ENCODE measurements at regions not wholly inside any gene's neighbourhood (a gene's known extent, or its start where the extent isn't known, plus 50 kb on each side); places are given as distances from the start of the nearest gene placed in this dataset.

DNA sequence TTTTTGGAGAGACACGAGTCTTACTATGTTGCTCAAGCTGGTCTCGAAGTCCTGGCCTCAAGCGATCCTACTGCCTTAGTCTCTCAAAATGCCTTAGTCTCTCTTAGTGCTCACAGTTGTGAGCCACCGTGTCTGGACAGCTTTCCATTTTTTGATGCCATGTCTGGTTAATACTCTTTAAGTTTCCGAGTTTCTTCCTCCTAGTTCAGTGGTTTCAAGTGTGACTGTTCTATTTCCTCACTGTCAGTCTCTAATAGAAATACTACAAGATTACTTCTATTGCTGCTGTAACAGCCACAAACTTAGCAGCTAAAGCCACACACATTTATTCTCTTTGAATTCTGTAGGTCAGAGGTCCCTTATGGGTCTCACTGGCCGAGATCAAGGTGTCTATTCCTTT, 125.1 kb upstream of the MGAT5 start:
- no peak for TF ChIP-seq POLR2A (IDR thresholded peaks at IDR 0.05)
- no peaks in the 10 kb centered on the region for H3K36me3 ChIP-seq
- peaks cover 0 to 29% (median 13%) of the 10 kb centered on the region in 4 donors for H3K4me1 ChIP-seq
- no peaks in the 10 kb centered on the region for H3K9me3 ChIP-seq
- H3K4me3 ChIP-seq = no peak overlapping the region
- no peaks in the 10 kb centered on the region for H3K27me3 ChIP-seq
- intact Hi-C loops (cut with DNase I) = loop anchor here in 1 of 2 donors (10.0 kb wide), 1 partner anchor 76 kb away; no protein-coding TSS in a partner anchor
- no peak for ATAC-seq
- no peak overlapping the region for H3K27ac ChIP-seq
- no peak for DNase-seq
- WGBS (ENCODE audit: insufficient coverage, low coverage, low lambda C conversion rate, missing lambda C conversion rate) = 79% methylated on average over 5 of the region's 6 CpGs

DNA sequence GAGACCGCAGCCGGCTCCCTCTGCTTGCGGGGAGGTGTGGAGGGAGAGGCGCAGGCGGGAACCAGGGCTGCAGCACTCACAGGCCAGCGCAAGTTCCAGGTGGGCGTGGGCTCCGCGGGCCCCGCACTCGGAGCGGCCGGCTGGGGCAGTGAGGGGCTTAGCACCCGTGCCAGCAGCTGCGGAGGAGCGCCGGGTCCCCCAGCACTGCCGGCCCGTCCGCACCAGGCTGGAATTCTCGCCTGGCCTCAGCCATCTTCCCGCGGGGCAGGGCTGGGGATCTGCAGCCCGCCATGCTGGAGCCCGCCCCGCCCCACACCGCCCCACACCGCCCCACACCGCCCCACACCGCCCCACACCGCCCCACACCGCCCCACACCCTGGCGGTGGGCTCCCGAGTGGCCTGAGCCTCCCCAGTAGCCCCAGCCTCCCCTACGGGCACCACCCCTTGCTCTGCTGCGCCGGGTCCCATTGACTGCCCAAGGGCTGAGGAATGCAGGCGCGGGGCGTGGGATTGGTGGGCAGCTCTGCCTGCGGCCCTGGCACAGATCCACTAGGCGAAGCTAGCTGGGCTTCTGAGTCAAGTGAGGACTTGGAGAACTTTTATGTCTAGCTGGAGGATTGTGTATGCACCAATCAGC, 123.9 kb upstream of the MGAT5 start:
- Histone ChIP-seq H3K36me3 (no peaks in the 10 kb centered on the region), H3K4me3 (no peak overlapping the region), H3K9me3 (no peaks in the 10 kb centered on the region), H3K27ac (no peak overlapping the region), H3K27me3 (no peaks in the 10 kb centered on the region), H3K4me1 (peaks cover 0 to 30% (median 9%) of the 10 kb centered on the region in 4 donors)
- intact Hi-C loops (cut with DNase I) = loop anchor here in 1 of 2 donors (10.0 kb wide), 1 partner anchor 75 kb away; no protein-coding TSS in a partner anchor
- DNase-seq (no peak), ATAC-seq (no peak)
- TF ChIP-seq, protein P1, sequence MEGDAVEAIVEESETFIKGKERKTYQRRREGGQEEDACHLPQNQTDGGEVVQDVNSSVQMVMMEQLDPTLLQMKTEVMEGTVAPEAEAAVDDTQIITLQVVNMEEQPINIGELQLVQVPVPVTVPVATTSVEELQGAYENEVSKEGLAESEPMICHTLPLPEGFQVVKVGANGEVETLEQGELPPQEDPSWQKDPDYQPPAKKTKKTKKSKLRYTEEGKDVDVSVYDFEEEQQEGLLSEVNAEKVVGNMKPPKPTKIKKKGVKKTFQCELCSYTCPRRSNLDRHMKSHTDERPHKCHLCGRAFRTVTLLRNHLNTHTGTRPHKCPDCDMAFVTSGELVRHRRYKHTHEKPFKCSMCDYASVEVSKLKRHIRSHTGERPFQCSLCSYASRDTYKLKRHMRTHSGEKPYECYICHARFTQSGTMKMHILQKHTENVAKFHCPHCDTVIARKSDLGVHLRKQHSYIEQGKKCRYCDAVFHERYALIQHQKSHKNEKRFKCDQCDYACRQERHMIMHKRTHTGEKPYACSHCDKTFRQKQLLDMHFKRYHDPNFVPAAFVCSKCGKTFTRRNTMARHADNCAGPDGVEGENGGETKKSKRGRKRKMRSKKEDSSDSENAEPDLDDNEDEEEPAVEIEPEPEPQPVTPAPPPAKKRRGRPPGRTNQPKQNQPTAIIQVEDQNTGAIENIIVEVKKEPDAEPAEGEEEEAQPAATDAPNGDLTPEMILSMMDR (IDR thresholded peaks at IDR 0.05) = no peak
- no peak for TF ChIP-seq POLR2A (IDR thresholded peaks at IDR 0.05)
- no CpG with 5 or more reads among the region's 42 CpGs for WGBS (ENCODE audit: insufficient coverage, low coverage, low lambda C conversion rate, missing lambda C conversion rate)

DNA sequence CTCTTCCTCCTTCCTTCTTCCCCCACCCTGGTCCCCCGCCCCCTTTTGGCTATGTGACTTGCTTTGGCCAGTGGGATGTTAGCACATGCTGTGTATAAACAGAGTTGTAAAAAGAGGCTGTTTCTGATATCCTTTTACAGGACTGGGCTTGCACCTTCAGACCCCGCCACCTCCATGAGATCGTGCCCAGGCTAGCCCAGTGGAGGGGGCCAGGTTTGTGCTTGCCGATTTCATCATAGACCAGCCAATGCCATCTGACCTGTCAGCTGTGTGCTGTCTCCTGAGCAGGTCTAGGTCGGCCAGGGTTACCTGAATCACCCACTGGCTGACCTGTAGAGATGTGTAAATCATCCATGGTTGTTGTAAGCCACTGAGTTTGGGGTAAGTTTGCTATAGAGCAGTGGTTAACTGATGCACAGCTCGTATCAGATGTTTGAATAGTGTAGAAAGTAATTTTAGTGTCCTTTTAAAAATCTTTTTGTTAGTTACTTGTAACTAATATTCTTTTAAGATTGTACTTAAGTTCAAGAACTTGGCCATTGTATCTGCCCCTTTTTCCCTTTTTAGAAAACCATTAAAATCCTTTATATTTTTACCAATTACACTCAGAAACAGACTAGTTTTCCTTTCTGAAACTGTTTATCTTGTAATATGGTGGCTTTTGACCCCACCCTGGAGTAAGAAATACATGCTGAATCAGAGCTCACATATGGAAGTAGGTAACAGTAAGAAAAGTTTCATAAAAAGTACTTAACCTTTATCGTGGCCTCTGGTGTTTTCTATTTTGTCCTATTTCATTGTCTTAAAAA, 122.0 kb upstream of the MGAT5 start:
- H3K4me3 ChIP-seq = no peak overlapping the region
- no peaks in the 10 kb centered on the region for H3K27me3 ChIP-seq
- peaks cover 0 to 47% (median 9%) of the 10 kb centered on the region in 4 donors for H3K4me1 ChIP-seq
- WGBS (ENCODE audit: insufficient coverage, low coverage, low lambda C conversion rate, missing lambda C conversion rate) = 53% methylated on average over 6 of the region's 7 CpGs
- H3K36me3 ChIP-seq = no peaks in the 10 kb centered on the region
- no peak for DNase-seq
- TF ChIP-seq, protein P1 (IDR thresholded peaks at IDR 0.05) = no peak
- TF ChIP-seq POLR2A (IDR thresholded peaks at IDR 0.05) = no peak
- intact Hi-C loops (cut with DNase I) = no loop called here
- no peaks in the 10 kb centered on the region for H3K9me3 ChIP-seq
- peak; percentile 58 to 67 (median 62) for ATAC-seq
- H3K27ac ChIP-seq = peak overlapping the region in 1 of 3 donors; percentile 2

DNA sequence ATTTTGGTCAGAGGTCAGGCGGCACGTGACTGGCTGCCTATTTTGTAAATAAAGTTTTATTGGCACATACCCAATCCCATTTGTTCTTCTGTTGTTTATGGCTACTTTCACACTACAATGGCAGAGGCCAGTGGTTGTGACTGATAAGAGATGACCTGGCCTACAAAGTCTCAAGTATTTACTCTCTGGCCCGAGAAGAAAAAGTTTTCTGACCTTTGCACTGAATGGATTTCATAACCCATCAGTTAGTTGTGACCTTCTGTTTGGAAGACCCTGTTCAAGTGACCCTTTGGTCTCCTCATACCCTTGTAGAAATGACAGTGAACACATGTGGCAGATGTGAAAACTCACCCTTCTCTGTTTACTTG, 121.4 kb upstream of the MGAT5 start:
- Histone ChIP-seq H3K4me1 (peaks cover 0 to 50% (median 9%) of the 10 kb centered on the region in 4 donors), H3K27me3 (no peaks in the 10 kb centered on the region), H3K36me3 (no peaks in the 10 kb centered on the region), H3K27ac (peak overlapping the region in 2 of 3 donors; percentile 2 to 13), H3K9me3 (no peaks in the 10 kb centered on the region), H3K4me3 (no peak overlapping the region)
- ATAC-seq (peak; percentile 29 to 78 (median 64)), DNase-seq (no peak)
- no peak for TF ChIP-seq POLR2A (IDR thresholded peaks at IDR 0.05)
- TF ChIP-seq, protein P1 (IDR thresholded peaks at IDR 0.05) = no peak
- intact Hi-C loops (cut with DNase I) = no loop called here
- 54% methylated on average over 3 of the region's 3 CpGs for WGBS (ENCODE audit: insufficient coverage, low coverage, low lambda C conversion rate, missing lambda C conversion rate)

Measured in right lobe of liver (tissue), 6 donors.